ENCODE measurements at regions not wholly inside any gene's neighbourhood (a gene's known extent, or its start where the extent isn't known, plus 50 kb on each side); places are given as distances from the start of the nearest gene placed in this dataset.

- no peak for TF ChIP-seq CTCF (IDR thresholded peaks at IDR 0.05; ENCODE audit: insufficient read depth, low read length, poor library complexity, severe bottlenecking)
- TF ChIP-seq EZH2phosphoT487 (conservative IDR thresholded peaks at IDR 0.05; ENCODE audit: low read length) = no peak
Observed at GRCh38 chr3:72214066-72214951, 429.4 kb upstream of the PROK2 start.

All from SU-DHL-6 (cell line).